ENCODE measurements at regions not wholly inside any gene's neighbourhood (a gene's known extent, or its start where the extent isn't known, plus 50 kb on each side); places are given as distances from the start of the nearest gene placed in this dataset.
"Not testable (repeated sequence)": the region's sequence is repeated elsewhere in the genome, so short reads cannot be mapped to it uniquely, and the experiment has no call there.

DNA sequence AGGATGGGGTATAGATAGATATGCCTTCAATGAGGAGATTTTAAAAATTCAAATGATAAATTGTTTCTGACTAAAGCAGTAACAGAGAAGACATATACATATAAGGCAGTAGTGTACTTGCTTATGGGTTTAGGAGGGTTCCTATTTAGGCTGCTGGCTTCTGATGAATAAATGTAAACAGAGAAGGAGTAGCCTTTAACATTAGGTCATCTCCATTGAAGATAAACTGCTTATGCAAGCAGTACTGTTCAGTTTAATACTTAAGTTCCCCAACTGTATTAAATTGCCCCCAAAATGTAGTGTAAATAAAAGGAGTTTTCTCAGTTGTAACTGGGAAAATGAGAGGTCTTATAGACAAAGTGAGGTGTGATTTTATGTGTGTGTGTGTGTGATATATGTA lies 217.7 kb upstream of the TMEFF2 start:
- H3K4me3 ChIP-seq (ENCODE audit: low read depth, low read length): no peak overlapping the region

DNA sequence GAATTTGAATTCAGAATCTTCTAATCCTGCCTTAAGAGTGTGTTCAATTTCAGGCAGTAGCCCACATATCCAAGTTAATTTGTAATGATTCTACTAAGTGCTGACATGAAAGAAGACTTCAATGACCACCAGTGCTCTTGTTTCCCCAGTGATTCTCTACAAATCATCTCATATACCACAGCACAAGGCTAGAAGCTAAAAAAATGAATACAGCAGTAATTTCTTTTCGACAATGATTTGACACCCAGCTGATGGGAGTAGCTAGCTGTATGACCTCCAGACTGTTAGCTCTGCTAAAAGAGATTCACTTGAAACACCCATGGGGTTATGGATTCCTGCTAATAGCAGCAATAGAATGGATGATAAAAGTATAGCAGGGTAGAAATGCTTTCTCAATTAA lies 217.0 kb upstream of the TMEFF2 start:
- no peak overlapping the region for H3K4me3 ChIP-seq (ENCODE audit: low read depth, low read length)

DNA sequence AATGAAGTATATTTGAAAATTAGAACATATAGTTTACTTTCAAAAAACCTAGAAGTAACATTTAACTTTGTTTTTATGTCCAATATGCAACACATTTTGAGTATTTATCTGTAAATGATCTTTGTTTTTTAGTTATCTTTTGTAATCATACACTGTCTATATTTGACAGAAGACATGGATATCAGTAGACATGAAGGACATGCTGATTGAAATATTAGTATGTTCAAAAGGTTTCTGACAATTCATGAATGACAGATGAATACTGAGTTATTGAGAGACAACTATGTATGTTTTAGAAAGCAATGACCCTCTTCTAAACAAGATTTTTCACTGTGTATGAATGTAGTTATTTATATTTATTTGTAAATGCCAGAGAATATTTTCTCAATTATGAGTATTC lies 215.6 kb upstream of the TMEFF2 start:
- H3K4me3 ChIP-seq (ENCODE audit: low read depth, low read length): no peak overlapping the region

DNA sequence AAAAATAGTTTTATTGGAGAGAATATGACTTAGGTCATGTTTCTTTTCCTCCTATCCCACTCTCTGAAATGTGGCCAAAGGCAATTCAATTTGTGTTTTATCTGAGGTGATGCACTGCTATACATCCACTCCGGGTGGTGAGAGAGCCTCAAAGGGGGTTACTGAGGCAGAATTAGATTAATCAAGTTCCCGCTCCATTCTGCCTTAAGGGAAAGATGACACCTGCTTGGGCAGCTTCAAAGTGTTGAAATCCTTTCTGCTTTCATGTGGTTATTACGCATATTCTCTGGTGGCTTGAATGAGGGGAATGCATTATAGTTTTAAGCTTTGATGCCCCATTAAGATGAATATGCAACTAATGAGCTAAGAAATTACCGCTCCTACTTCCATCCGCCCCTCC lies 213.0 kb upstream of the TMEFF2 start:
- H3K4me3 ChIP-seq (ENCODE audit: low read depth, low read length): no peak overlapping the region

DNA sequence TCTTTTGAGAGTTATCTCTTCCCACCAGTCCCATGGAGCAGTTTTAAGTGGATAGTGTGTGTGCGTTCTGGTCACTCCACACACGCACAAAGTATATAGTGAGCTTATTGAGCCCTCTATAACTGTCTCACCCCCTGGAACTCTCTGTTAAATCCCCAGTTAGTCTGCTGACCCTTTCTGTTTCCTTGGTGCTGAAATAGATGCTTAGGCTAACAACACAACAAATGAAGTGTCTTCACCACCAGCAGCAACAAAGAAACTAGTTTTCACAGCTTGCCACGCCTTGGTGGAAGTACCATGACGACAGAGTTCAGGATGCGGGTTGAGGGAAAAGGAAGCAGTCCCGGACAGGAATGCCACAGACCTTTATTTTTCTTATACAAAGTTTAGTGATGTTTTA lies 203.5 kb upstream of the TMEFF2 start:
- no peak overlapping the region for H3K4me3 ChIP-seq (ENCODE audit: low read depth, low read length)

DNA sequence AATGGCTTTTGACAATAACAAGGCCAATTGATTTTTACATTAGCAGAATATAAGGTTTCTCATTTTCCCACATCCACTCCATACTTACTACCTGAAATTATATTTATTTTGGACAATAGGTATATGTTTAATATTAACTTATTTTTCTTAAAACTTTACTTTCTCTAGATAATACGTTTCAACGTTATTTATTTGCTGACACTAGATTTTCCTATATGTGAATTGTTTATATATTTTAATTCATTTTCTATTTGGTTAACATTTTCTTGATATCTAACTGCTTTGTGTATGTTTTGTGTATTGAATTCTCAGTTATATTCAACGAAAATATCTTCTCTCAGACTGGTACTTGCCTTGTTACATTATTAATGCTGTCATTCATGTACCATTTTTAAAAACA lies 199.9 kb upstream of the TMEFF2 start:
- no peak overlapping the region for H3K4me3 ChIP-seq (ENCODE audit: low read depth, low read length)

DNA sequence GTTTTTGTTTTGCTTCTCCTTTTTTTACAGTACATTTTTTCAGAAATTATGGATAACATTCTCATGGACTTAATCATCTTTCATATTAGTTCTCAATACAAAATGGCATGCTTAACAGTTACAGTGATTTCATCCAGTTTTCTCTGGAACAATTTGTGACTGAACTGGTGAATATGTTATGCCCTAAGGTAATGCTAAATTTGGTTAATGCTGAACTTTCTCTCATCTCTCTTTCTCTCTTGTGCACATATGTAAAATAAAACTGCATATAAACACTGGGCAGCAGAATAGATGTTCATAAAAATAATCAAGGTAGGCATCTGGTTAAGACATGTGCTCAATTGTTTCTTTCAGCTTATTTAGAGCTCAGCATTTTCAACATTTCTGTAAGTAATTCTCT lies 196.3 kb upstream of the TMEFF2 start:
- H3K4me3 ChIP-seq (ENCODE audit: low read depth, low read length): no peak overlapping the region

DNA sequence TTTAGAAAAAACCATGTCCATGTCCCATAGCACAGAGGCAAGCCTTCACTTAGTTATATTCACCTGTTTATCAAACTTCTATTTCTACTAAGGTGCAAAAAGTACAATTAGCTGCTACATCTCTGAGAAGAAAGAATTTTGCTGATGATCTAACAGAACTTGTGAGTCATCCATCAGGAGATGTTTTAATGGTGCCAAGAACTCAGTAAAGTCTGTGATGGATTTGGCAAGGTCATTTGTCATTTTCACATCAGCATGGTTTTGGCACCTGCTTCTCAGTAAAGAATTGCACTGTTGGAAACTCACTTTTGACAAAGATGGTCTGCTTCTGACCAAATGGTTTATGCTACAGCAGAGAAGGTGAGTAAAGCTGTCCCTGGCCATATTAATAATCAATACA lies 195.7 kb upstream of the TMEFF2 start:
- no peak overlapping the region for H3K4me3 ChIP-seq (ENCODE audit: low read depth, low read length)

DNA sequence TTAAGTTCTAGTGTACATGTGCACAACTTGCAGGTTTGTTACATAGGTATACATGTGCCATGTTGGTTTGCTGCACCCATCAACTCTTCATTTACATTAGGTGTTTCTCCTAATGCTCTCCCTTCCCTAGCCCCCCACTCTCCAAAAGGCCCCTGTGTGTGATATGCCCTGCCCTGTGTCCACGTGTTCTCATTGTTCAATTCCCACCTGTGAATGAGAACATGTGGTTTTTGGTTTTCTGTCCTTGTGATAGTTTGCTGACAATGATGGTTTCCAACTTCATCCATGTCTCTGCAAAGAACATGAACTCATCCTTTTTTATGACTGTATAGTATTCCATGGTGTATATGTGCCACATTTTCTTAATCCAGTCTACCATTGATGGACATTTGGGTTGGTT lies 189.5 kb upstream of the TMEFF2 start:
- not testable (repeated sequence) for H3K4me3 ChIP-seq (ENCODE audit: low read depth, low read length)

DNA sequence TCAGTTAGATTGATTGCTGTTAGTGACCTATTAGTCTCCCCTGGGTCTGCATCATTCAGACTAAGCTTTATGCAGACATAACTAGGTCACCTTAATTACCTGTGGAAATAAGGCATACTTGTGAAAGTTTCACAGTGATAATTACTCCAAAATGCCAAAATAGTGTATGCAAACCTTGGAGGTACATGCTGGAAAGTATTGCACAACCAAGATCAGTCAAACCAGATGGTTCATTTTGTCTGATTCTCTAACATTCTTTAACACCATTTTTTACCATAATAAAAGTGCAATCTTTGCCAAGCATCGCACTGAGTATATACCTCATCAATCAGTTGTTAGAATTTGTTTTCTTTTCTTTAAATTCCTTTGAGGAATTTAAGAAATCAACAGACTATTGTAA lies 186.3 kb upstream of the TMEFF2 start:
- no peak overlapping the region for H3K4me3 ChIP-seq (ENCODE audit: low read depth, low read length)

DNA sequence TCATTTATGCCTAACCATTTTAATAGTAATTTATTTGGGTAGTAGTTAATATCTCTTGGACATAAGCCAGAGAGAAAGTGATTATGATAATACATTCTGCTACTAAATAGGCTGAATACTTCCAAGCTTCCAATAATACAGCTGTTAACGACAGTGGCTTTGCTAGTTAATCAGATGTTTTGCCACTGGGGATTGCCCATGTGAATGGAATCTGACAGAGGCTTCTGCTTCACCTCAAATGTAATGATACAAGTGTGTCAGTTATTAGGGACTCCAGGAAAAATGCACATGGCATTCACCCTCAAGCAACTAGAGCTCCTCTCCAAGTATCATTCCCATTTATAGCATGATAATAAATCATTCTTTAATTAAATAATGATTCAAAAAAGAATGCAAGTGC lies 185.0 kb upstream of the TMEFF2 start:
- H3K4me3 ChIP-seq (ENCODE audit: low read depth, low read length): no peak overlapping the region

DNA sequence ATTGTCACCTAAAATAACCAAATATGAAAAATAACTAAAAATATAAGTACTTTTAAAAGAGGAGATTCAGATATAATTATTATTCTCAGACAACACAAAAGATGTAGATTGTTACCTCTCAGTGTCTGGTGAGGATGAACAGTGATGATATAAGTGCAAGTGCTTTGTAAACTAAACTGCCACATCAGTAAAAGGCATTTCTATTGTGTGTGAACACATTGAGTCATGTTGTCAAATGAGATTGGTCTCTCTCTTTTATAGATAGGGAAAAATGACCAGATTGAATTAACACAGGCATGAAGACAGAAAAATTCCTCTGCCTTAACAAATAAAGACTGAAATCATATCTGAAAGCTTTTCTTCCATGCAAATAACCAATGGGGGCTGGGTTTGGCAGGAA lies 182.4 kb upstream of the TMEFF2 start:
- no peak overlapping the region for H3K4me3 ChIP-seq (ENCODE audit: low read depth, low read length)

DNA sequence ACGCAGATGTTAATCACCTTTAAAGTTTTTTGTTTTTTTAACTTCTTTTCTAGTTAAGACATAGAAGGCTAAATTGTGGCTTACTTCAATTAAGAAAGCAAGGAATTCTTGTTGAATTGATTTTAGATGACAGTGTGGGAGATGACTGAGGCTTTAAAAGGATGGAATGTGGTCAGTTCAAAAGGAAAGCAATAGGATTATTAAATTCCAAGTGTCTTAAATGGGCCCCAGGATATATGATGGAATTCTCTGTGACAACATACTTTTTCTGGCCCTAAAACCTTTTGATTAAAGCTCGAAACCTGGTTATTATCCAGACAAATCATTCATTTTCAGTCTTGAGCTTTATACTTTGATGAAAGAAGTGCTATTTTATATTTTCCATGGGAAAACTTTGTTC lies 179.0 kb upstream of the TMEFF2 start:
- H3K4me3 ChIP-seq (ENCODE audit: low read depth, low read length): no peak overlapping the region

DNA sequence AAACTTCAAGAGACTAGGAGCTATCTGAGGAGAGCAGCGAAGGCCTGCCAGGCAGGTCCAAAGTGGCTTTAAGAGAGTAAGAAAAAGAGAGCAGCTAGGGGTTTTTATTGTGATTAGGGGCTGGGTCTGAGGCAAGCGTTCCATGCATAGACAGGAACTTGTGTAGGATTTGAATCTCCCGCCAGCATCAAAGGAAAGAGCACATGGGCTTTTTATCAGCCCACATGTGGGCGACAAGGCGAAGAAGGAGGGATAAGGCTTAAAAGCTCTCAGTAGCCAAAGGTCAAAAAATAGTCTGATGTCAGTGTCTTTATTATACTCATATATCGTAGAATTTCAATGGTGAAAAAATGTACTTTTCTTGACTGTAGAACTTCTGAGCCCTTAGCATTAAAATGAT lies 178.5 kb upstream of the TMEFF2 start:
- no peak overlapping the region for H3K4me3 ChIP-seq (ENCODE audit: low read depth, low read length)

DNA sequence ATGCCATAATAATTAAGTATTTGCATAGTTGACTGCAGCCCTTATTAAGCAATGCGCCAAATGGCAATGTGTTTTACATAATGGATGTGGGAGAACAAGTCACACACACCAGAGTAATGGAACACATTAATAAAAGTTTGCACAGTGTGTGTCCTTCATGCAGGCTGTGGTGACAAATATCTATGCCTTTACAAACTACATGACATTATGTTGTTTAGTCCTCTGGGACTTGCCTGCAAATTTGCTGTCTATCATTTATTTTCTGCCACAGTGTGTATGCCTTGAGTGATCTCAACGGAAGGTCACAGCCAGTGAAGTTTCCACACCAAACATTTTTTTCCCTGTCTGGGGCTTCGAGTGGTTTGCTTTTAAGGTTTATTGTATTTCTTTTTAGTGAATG lies 175.2 kb upstream of the TMEFF2 start:
- H3K4me3 ChIP-seq (ENCODE audit: low read depth, low read length): no peak overlapping the region

DNA sequence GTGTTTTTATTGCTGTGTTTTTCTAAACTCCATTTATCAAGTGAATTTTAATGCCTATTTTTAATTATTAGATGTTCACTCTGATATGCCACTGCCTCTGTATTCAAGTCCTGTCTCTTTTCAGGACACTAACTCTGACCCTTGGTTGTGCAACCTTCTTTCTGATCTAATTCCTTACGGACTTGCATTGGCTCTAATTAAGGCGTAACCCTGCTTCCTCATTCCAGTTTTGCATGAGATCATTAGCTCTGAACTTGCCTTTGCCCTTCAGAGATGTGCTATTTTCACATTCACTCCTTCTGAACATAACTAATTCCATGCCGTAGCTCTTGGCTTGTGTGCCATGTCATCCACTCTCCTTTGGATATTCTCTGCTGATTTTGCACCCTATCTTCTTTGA lies 162.5 kb upstream of the TMEFF2 start:
- H3K4me3 ChIP-seq (ENCODE audit: low read depth, low read length): no peak overlapping the region

DNA sequence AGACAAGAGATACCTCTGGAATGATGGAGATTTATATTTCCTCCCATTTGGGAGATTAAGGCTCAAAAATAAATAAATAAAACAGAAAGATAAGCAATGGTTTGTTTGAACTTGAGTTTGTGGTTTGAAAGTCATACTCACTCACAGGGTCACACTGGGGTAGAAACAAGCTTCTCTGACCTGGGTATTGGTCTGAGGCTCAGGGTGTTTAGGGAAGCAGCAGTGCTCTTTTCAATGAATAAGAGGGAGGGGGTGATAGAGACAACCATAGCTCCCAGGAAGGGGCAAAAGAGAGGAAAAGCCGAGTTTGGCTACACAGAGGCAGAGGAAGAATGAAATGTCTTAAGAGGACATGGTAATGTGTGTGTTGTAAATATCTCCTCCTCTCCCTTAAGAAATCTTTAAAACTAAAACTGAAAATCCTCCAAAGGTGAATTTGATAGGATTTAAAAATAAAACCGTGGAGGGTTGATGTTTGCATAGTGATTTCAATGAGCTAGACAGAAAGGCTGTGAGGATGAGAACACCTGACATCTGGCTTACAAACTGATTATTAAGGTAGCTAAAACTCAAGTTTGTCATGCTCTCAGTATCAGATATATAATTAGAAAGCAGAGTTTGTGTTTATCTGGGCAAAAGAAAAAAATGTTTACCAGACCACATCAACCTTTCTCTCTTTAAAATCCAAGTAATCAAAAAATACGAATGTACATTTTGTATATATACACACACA lies 159.9 kb upstream of the TMEFF2 start:
- no peak overlapping the region for H3K4me3 ChIP-seq (ENCODE audit: low read depth, low read length)

DNA sequence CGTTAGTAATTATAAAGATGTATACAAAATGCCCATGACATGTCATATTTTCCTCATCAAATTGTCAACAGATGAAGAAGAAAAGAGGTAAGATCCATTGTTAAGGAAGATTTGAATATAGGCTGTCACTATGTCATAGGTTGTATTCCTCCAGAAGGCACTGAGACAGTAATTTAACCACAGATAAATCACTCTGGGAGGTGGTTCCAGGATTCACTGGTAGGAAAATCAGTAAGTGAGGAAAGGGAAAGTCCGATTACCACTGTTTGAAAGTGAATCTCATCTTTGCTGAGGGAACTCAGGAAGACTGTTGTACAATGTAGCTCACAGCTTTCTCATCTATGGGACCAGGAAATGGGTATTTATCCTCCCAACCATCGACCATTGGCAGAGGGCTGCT lies 152.8 kb upstream of the TMEFF2 start:
- no peak overlapping the region for H3K4me3 ChIP-seq (ENCODE audit: low read depth, low read length)

DNA sequence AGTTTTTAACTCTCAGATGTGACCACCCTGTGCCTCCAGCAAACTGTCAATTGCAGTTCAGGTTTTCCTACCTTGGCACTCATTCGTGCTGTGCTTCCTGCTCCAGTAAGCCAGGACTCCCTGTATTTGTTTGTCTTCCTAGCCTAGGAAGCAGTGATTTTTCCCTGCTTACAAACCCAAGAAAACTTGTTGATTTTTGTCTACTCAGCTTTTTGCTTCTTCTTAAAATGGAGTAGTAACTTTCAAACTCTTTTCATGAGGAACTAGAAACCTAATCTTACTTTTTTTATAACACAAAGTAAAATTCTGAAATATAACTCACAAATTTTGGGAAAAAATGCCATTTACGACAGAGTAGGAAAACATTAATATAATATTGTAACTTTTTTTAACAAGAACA lies 150.6 kb upstream of the TMEFF2 start:
- no peak overlapping the region for H3K4me3 ChIP-seq (ENCODE audit: low read depth, low read length)

DNA sequence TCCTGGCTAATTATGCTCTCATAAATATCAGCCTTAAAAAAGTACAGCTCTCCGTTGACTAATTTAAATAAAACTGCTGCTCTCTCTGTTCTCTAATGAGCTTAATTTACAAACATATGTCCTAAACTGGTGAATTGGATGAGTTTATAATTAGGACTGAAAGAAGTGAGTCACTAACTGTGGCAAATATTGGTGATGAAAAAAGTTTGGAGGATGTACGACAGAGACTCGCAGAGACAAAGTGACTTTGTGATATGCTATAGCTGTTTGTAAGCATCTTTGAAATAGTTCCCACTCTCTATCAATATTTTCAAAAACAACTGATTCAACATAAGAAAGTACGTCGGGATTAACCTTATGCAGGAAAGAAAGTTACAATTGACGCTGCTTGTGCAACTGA lies 138.9 kb upstream of the TMEFF2 start:
- H3K4me3 ChIP-seq (ENCODE audit: low read depth, low read length): no peak overlapping the region

DNA sequence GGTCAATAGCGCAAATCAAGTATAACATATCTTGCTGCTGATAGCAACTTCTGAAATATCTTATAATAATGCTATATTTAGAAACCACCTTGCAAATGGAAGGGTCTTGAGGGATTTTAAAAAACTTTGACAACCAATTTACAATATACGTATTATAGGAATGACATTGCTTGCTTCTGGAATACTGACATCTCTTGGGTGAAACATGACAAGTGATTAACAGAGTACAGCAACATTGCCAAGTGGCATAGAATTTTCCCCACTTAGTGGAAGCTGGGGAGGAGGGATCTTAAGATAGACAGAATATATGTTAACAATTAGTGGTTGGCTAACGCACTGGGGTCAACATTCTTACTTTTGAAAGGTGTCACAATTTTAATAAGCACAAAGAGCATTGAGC lies 133.6 kb upstream of the TMEFF2 start:
- H3K4me3 ChIP-seq (ENCODE audit: low read depth, low read length): no peak overlapping the region

DNA sequence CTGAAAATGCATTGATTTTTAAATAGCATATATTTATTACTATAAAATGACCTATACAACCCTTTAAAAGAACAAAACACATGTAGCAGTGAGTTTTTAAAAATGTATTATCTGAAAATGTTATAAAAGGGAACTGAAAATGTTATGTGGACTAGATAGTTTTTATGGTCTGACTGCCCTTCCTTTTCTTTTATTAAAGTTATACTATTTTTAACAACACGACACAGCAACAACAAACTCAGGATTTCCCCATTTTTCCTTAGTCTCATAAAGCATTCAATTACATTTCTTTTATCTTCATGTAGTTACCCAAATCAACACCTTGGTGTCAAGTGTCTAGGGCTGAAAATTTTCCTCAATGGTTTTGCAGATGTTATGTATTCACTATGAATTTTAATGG lies 132.8 kb upstream of the TMEFF2 start:
- H3K4me3 ChIP-seq (ENCODE audit: low read depth, low read length): no peak overlapping the region

DNA sequence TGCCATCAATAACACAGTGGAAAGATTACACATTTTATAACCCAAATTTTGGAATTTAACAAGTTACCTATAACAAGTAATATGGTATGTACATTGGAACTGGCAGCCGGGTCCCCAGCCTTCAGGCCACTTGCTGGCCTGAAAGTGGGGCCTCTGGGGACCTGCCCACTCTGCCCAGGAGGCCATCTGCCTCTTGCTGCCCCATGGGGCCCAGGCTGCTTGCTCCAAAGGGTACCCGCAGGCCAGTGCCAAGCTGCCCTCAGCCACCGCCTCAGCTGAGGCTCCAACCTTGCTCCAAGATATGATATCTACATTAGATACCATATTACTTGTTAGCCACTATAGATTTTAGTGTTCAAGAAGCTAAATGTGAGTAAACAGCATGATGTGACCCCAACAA lies 120.8 kb upstream of the TMEFF2 start:
- no peak overlapping the region for H3K4me3 ChIP-seq (ENCODE audit: low read depth, low read length)
